ENCODE measurements at regions not wholly inside any gene's neighbourhood (a gene's known extent, or its start where the extent isn't known, plus 50 kb on each side); places are given as distances from the start of the nearest gene placed in this dataset.

DNA sequence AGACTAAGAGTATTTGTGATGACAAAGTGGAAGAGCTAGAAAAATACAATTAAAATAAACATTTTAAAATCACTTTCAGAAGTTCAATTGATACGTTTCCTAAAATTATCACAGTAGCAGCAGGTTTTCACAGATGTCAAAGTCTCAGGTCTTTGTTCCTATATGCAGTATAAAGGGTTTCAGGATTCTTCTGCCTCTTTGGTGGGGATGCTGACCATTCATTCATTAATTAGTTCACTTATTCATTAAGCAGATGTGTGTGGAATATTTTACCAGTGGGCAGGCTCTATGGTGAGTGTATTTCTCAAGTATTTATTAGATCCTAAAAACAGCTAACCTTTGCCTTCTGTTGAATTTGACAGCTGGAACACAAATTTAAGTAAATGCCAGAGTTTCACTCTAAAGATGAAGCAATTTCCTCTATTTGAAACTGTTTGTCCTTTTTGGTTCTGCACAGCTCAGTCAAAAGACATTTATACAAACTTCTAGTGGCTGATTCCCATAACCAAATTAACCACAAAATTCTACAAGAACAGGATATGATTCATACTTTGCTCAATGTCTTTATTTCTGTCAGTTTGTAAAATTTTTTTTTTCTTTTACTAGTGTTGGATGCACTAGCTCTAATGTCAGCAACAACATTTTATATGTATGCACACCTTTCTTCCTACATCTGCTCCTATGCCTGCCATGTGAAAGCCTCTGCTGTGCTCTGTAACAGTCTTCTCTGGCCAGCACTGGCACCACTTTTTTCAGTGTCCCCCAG lies 75.9 kb upstream of the PRR16 start:
- no peak for DNase-seq
- intact Hi-C loops (cut with DNase I), result no loop called here

DNA sequence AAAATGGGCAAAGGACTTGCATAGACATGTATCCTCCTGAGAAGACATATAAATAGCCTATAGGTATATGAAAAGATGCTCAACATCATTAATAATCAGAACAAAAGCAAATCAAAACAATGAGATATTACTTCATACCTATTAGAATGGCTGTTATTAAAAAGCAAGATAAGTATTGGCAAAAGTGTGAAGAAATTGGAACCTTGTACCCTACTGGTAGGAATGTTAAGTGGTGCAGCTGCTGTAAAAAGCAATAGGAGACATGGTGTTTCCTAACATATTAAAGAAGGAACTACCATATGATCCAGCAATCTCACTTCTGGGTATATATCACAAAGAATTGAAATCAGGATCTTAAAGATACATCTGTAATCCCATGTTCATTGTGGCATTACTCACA lies 69.8 kb upstream of the PRR16 start:
- no peaks in the 10 kb centered on the region for H3K36me3 ChIP-seq (replicated peaks in 1 of 2)
- no peaks in the 10 kb centered on the region for H3K9me3 ChIP-seq (replicated peaks in 1 of 3)
- no peak for DNase-seq
- H3K4me3 ChIP-seq, result no peak overlapping the region
- TF ChIP-seq POLR2A (IDR thresholded peaks at IDR 0.05), result no peak
- TF ChIP-seq, protein P1, sequence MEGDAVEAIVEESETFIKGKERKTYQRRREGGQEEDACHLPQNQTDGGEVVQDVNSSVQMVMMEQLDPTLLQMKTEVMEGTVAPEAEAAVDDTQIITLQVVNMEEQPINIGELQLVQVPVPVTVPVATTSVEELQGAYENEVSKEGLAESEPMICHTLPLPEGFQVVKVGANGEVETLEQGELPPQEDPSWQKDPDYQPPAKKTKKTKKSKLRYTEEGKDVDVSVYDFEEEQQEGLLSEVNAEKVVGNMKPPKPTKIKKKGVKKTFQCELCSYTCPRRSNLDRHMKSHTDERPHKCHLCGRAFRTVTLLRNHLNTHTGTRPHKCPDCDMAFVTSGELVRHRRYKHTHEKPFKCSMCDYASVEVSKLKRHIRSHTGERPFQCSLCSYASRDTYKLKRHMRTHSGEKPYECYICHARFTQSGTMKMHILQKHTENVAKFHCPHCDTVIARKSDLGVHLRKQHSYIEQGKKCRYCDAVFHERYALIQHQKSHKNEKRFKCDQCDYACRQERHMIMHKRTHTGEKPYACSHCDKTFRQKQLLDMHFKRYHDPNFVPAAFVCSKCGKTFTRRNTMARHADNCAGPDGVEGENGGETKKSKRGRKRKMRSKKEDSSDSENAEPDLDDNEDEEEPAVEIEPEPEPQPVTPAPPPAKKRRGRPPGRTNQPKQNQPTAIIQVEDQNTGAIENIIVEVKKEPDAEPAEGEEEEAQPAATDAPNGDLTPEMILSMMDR (IDR thresholded peaks at IDR 0.05), result no peak
- H3K27me3 ChIP-seq, result no peaks in the 10 kb centered on the region
- H3K4me1 ChIP-seq (replicated peaks in 1 of 2), result no peaks in the 10 kb centered on the region
- H3K27ac ChIP-seq, result no peak overlapping the region
- intact Hi-C loops (cut with DNase I), result no loop called here

More for the DNA sequence above, 75.9 kb upstream of the PRR16 start:
- no peak overlapping the region for H3K4me3 ChIP-seq
- whole genome bisulfite sequencing, 4 donors, result 43 to 63% (median 62%) methylated on average over 1 of the region's 1 CpG
- TF ChIP-seq POLR2A (IDR thresholded peaks at IDR 0.05), result no peak
- TF ChIP-seq, protein P1 (IDR thresholded peaks at IDR 0.05), result no peak
- H3K27ac ChIP-seq, result no peak overlapping the region
- H3K36me3 ChIP-seq (replicated peaks in 1 of 2), result no peaks in the 10 kb centered on the region
- H3K9me3 ChIP-seq (replicated peaks in 1 of 3), result no peaks in the 10 kb centered on the region
- H3K27me3 ChIP-seq, result no peaks in the 10 kb centered on the region
- peaks cover 0 to 7% of the 10 kb centered on the region in 2 donors for H3K4me1 ChIP-seq (replicated peaks in 1 of 2)

- Histone ChIP-seq H3K9me3 (replicated peaks in 1 of 3) (no peaks in the 10 kb centered on the region), H3K27me3 (no peaks in the 10 kb centered on the region), H3K4me1 (replicated peaks in 1 of 2) (no peaks in the 10 kb centered on the region), H3K27ac (no peak overlapping the region), H3K36me3 (replicated peaks in 1 of 2) (no peaks in the 10 kb centered on the region), H3K4me3 (no peak overlapping the region)
- intact Hi-C loops (cut with DNase I), result no loop called here
- TF ChIP-seq, protein P1 (IDR thresholded peaks at IDR 0.05), result no peak
- no peak for TF ChIP-seq POLR2A (IDR thresholded peaks at IDR 0.05)
- DNase-seq, result no peak
Observed at GRCh38 chr5:120396186-120396585, 67.9 kb upstream of the PRR16 start.

DNA sequence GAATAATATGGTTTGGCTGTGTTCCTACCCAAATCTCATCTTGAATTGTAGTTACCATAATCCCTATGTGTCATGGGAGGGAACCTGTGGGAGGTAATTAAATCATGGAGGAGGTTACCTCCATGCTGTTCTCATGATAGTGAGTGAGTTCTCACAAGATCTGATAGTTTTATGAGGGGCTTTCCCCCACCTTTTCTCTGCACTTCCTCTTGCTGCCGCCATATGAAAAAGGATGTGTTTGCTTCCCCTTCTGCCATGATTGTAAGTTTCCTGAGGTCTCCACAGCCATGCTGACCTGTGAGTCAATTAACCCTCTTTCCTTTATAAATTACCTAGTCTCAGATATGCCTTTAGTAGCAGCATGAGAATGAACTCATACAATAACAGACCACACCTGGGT lies 63.7 kb upstream of the PRR16 start:
- no peak overlapping the region for H3K4me3 ChIP-seq
- TF ChIP-seq POLR2A (IDR thresholded peaks at IDR 0.05), result no peak
- TF ChIP-seq, protein P1 (IDR thresholded peaks at IDR 0.05), result no peak
- no peak overlapping the region for H3K27ac ChIP-seq
- H3K4me1 ChIP-seq (replicated peaks in 1 of 2), result peaks cover 0 to 3% of the 10 kb centered on the region in 2 donors
- 72 to 82% (median 80%) methylated on average over 1 of the region's 1 CpG for WGBS, 4 donors
- intact Hi-C loops (cut with DNase I), result no loop called here
- H3K36me3 ChIP-seq (replicated peaks in 1 of 2), result no peaks in the 10 kb centered on the region
- H3K27me3 ChIP-seq, result no peaks in the 10 kb centered on the region
- no peak for DNase-seq
- H3K9me3 ChIP-seq (replicated peaks in 1 of 3), result no peaks in the 10 kb centered on the region
